PC-3 (cell line): ENCODE measurements at regions not wholly inside any gene's neighbourhood (a gene's known extent, or its start where the extent isn't known, plus 50 kb on each side); places are given as distances from the start of the nearest gene placed in this dataset.

ENCODE experiments used
- ATAC-seq: fragments of 200-7000 bp; cut with Tn5 transposase; 2 replicates; pipeline ENCODE4 v1.9.1; 2020; ENCODE audit warnings: mild to moderate bottlenecking, moderate library complexity
- BruUV-seq: library from RNA; stranded (reverse); fragments of 400-500 nt; replicated peaks from 2 replicates; lab custom pipeline; 2021; lab: Mats Ljungman, UMichigan
- CTCF ChIA-PET: fragments of 300-600 bp; sonication (Branson Sonifier 250); formaldehyde crosslinking; loops from one replicate; lab custom pipeline; 2022; ENCODE audit warnings: antibody characterized with exemption; lab: Charles Lee
- POLR2A ChIA-PET: fragments of 300-600 bp; sonication (Branson Sonifier 250); formaldehyde crosslinking; loops from one replicate; lab custom pipeline; 2022; ENCODE audit warnings: antibody characterized with exemption; ENCODE audit not compliant: unreplicated experiment; lab: Charles Lee
- DNase-seq: peaks from one replicate; pipeline ENCODE4 v3.0.0-alpha.2; 2015
- H2AFZ ChIP-seq: fragments of 300-600 bp; sonication (generic); 2 replicates; pipeline ENCODE4 v1.6.0; 2016; ENCODE audit warnings: antibody characterized with exemption, low read length
- H3F3A ChIP-seq: fragments of 300-600 bp; sonication (generic); one replicate; pipeline ENCODE4 v1.6.0; 2017; ENCODE audit warnings: antibody characterized with exemption, low read length, control low read depth, mild to moderate bottlenecking; ENCODE audit not compliant: unreplicated experiment
- H3K27ac ChIP-seq: fragments of 300-600 bp; sonication (generic); 2 replicates; pipeline ENCODE4 v1.5.1; 2016; ENCODE audit warnings: mild to moderate bottlenecking, low read length
- H3K27me3 ChIP-seq: fragments of 300-600 bp; sonication (generic); 2 replicates; pipeline ENCODE4 v1.6.1; 2016; ENCODE audit warnings: low read length, mixed read lengths
- H3K36me3 ChIP-seq: fragments of 300-600 bp; sonication (generic); 2 replicates; pipeline ENCODE4 v1.6.1; 2016; ENCODE audit warnings: low read depth, mixed run types, low read length, mixed read lengths
- H3K4me1 ChIP-seq: fragments of 300-600 bp; sonication (generic); 2 replicates; pipeline ENCODE4 v1.5.1; 2016; ENCODE audit warnings: low read length; ENCODE audit not compliant: insufficient read depth
- H3K4me2 ChIP-seq: fragments of 300-600 bp; sonication (generic); 2 replicates; pipeline ENCODE4 v1.6.0; 2016; ENCODE audit warnings: low read length
- H3K4me3 ChIP-seq: fragments of 300-600 bp; sonication (generic); 2 replicates; pipeline ENCODE4 v1.5.1; 2016; ENCODE audit warnings: mild to moderate bottlenecking, low read length, mixed read lengths
- H3K79me2 ChIP-seq: fragments of 300-600 bp; sonication (generic); 2 replicates; pipeline ENCODE4 v1.6.1; 2017; ENCODE audit warnings: low read length, mixed read lengths
- H3K9ac ChIP-seq: fragments of 300-600 bp; sonication (generic); 2 replicates; pipeline ENCODE4 v1.6.0; 2016; ENCODE audit warnings: mild to moderate bottlenecking, low read length
- H3K9me2 ChIP-seq: fragments of 300-600 bp; sonication (generic); replicated peaks from 2 replicates; pipeline ENCODE4 v1.6.1; 2016; ENCODE audit warnings: mixed run types, low read length, mixed read lengths
- H3K9me3 ChIP-seq: fragments of 300-600 bp; sonication (generic); 2 replicates; pipeline ENCODE4 v1.6.1; 2016; ENCODE audit warnings: low read length, mixed read lengths
- H4K20me1 ChIP-seq: fragments of 300-600 bp; sonication (generic); 2 replicates; pipeline ENCODE4 v1.6.1; 2016; ENCODE audit warnings: low read length, mixed read lengths
- EZH2 ChIP-seq: fragments of 300-600 bp; sonication (generic); IDR thresholded peaks from one replicate; pipeline ENCODE4 v1.6.1; 2017; ENCODE audit warnings: antibody characterized with exemption, mild to moderate bottlenecking, low read length; ENCODE audit not compliant: unreplicated experiment
- EZH2phosphoT487 ChIP-seq: fragments of 300-600 bp; sonication (generic); IDR thresholded peaks from 2 replicates; pipeline ENCODE4 v1.6.1; 2018; ENCODE audit warnings: mild to moderate bottlenecking, antibody characterized with exemption, low read length, borderline replicate concordance
- intact Hi-C: fragments of 100-400 bp; cut with micrococcal nuclease; formaldehyde crosslinking; loops from 2 replicates; pipeline ENCODE4 v1.9.0; 2023
- TF ChIP-seq, protein P1 (sequence below): fragments of 300-600 bp; sonication (generic); conservative IDR thresholded peaks from 2 replicates; pipeline ENCODE4 v1.5.1; 2017; ENCODE audit warnings: antibody characterized with exemption, low read depth, mild to moderate bottlenecking, low read length

DNA sequence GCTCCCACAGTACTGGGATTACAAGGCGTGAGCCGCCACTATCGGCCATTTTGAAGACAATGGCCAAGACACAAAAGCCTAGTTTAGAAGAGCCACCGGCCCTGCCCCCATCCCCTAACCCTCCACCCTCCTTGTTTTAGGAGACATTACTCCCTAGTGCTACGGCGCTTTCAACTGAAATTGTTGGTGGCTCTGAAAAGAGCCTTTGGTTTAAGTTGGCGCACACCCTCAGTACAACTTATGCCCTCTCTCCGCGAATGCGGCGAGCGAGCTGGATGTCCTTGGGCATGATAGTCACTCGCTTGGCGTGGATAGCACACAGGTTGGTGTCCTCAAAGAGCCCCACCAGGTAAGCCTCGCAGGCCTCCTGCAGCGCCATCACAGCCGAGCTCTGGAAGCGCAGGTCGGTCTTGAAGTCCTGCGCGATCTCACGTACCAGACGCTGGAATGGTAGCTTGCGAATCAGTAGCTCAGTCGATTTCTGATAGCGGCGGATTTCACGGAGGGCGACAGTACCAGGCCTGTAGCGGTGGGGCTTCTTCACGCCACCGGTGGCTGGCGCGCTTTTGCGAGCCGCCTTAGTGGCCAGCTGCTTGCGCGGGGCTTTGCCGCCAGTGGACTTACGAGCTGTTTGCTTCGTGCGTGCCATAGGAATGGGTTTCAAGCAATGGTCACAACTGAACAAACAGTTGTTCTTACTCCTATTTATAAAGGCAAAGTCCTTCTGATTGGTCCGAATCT lies 114.9 kb upstream of the BTN3A2 start:
- Histone ChIP-seq H4K20me1 (no peaks in the 10 kb centered on the region), H3K4me3 (peak overlapping the region; percentile 69), H2AFZ (no peak overlapping the region), H3K9me3 (no peaks in the 10 kb centered on the region), H3F3A (no peaks in the 10 kb centered on the region), H3K79me2 (peaks cover 19% of the 10 kb centered on the region), H3K4me2 (peak overlapping the region; percentile 68), H3K9me2 (no peaks in the 10 kb centered on the region), H3K27me3 (no peaks in the 10 kb centered on the region), H3K36me3 (no peaks in the 10 kb centered on the region), H3K9ac (peak overlapping the region; percentile 71), H3K4me1 (no peaks in the 10 kb centered on the region), H3K27ac (peak overlapping the region; percentile 73)
- peak; percentile 79 for DNase-seq
- ChIA-PET CTCF (no interaction called here), POLR2A (interaction anchor here (0.5 to 2.3 kb wide), 9 partner anchors 14 to 218 kb away, joined by 3 to 34 read pairs (median 4); a partner anchor contains a TSS)
- ATAC-seq, result peak; percentile 52
- intact Hi-C loops, result loop anchor here (2.0 kb wide), 1 partner anchor 15 kb away; a partner anchor contains a TSS
- TSS peak; percentile 98 for BruUV-seq
- TF ChIP-seq, protein P1, sequence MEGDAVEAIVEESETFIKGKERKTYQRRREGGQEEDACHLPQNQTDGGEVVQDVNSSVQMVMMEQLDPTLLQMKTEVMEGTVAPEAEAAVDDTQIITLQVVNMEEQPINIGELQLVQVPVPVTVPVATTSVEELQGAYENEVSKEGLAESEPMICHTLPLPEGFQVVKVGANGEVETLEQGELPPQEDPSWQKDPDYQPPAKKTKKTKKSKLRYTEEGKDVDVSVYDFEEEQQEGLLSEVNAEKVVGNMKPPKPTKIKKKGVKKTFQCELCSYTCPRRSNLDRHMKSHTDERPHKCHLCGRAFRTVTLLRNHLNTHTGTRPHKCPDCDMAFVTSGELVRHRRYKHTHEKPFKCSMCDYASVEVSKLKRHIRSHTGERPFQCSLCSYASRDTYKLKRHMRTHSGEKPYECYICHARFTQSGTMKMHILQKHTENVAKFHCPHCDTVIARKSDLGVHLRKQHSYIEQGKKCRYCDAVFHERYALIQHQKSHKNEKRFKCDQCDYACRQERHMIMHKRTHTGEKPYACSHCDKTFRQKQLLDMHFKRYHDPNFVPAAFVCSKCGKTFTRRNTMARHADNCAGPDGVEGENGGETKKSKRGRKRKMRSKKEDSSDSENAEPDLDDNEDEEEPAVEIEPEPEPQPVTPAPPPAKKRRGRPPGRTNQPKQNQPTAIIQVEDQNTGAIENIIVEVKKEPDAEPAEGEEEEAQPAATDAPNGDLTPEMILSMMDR, result peak; percentile 28; the same call in 1 of the 2 replicates
- TF ChIP-seq EZH2phosphoT487 (no peak), EZH2 (no peak)

DNA sequence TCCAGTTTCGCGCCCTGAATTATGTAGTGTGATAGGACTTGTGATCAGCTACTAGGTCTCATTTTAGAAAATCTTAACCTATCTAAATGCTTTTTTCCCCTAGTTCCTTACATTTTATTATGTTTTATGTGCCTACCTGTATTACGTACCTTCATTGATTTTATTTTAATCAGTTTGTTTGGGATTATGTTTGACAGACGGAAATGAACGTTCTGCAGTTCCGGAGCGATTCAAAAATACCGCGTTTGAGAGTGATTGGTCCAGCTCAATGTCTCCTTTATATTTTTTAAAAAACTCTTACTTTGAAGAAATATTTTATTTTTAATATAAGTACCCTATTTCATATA lies 114.3 kb upstream of the BTN3A2 start:
- Histone ChIP-seq H3F3A (no peaks in the 10 kb centered on the region), H3K9me3 (no peaks in the 10 kb centered on the region), H3K4me1 (no peaks in the 10 kb centered on the region), H3K27me3 (no peaks in the 10 kb centered on the region), H3K79me2 (peaks cover 19% of the 10 kb centered on the region), H3K9me2 (no peaks in the 10 kb centered on the region), H3K9ac (peak overlapping the region; percentile 71), H4K20me1 (no peaks in the 10 kb centered on the region), H3K27ac (peak overlapping the region; percentile 73), H3K36me3 (no peaks in the 10 kb centered on the region), H2AFZ (no peak overlapping the region), H3K4me2 (peak overlapping the region; percentile 76), H3K4me3 (peak overlapping the region; percentile 69)
- TF ChIP-seq EZH2phosphoT487 (no peak), EZH2 (no peak)
- TF ChIP-seq, protein P1, result no peak
- no TSS peak for BruUV-seq
- ATAC-seq, result no peak
- no peak for DNase-seq
- intact Hi-C loops, result no loop called here
- CTCF ChIA-PET, result interaction anchor here (1.1 kb wide), 1 partner anchor 34 kb away, joined by 3 read pairs; a partner anchor contains a TSS
- POLR2A ChIA-PET, result interaction anchor here (0.5 to 2.3 kb wide), 6 partner anchors 22 to 92 kb away, joined by 3 to 34 read pairs (median 8); a partner anchor contains a TSS
